AG09309 (cell line): ENCODE measurements at regions not wholly inside any gene's neighbourhood (a gene's known extent, or its start where the extent isn't known, plus 50 kb on each side); places are given as distances from the start of the nearest gene placed in this dataset.

ENCODE experiments used
- DNase-seq: peaks from one replicate; pipeline ENCODE4 v3.0.0-alpha.2; 2010; ENCODE audit warnings: low read depth
- H3K4me3 ChIP-seq: 2 replicates; pipeline ENCODE4 v1.5.1; 2011; ENCODE audit warnings: mild to moderate bottlenecking, low read depth, low read length, moderate library complexity; ENCODE audit not compliant: control insufficient read depth
- CTCF ChIP-seq: IDR thresholded peaks from 2 replicates; pipeline ENCODE4 v1.5.1; 2011; ENCODE audit warnings: mild to moderate bottlenecking, low read depth, low read length, inconsistent platforms; ENCODE audit not compliant: insufficient read depth, control insufficient read depth; ENCODE audit errors: missing control alignments

DNA sequence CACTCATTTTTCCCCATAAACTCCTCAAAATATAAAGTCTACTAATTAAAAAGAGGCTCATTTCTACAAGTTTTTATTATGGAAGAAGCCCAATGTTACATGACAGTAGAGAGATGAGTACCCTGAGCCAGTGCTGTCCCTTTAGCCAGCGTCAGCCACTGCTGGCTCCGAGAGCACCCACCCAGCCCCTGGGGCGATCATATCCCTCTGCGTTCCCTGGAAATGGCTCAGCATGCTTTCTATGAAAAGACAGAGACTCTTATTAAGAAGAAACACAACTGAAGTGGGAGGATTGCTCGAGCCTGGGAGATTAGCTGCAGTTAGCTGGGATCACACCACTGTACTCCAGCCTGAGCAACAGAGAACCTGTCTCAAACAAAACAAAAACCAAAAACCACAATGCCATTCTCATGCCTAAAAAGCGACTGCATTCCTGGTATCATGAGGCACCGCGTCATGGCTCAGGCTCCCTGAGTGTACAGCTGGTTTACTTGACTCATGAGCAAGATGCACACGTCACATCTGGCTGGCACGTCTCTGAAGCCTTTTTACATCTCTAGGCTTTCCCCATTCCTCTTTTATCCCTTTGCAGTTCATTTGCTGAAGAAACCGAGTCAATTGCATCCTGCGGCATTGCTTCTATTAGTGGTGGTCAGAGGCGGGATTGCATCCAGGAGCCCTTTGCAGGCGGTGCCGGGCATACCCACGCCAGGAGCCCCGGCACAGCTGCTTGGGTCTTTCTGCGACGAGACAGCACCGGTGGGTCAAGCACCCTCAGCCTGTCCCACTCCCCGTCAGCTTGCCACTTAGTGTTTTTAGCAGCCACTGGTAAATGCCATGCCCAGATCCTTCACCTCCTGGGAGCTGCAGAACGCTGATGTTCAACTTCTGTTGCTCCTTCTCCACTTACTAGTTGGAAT is 119.9 kb downstream of the CTTN start:
- TF ChIP-seq CTCF: no peak
- H3K4me3 ChIP-seq: no peak overlapping the region
- DNase-seq: peak; percentile 52

DNA sequence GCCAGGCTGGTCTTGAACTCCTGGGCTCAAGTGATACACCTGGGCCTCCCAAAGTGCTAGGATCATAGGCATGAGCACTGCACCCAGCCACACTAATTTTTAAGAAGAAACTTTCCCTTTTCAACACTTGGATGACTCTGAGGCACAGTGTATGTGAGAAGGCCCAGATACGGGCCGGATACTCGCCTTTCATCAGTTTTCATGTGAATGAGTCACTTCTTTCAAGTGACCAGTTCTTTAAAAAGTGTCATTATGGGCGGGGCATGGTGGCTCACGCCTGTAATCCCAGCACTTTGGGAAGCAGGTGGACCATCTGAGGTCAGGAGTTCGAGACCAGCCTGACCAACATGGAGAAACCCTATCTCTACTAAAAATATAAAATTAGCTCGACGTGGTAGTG is 120.8 kb downstream of the CTTN start:
- TF ChIP-seq CTCF: no peak
- no peak overlapping the region for H3K4me3 ChIP-seq
- no peak for DNase-seq

DNA sequence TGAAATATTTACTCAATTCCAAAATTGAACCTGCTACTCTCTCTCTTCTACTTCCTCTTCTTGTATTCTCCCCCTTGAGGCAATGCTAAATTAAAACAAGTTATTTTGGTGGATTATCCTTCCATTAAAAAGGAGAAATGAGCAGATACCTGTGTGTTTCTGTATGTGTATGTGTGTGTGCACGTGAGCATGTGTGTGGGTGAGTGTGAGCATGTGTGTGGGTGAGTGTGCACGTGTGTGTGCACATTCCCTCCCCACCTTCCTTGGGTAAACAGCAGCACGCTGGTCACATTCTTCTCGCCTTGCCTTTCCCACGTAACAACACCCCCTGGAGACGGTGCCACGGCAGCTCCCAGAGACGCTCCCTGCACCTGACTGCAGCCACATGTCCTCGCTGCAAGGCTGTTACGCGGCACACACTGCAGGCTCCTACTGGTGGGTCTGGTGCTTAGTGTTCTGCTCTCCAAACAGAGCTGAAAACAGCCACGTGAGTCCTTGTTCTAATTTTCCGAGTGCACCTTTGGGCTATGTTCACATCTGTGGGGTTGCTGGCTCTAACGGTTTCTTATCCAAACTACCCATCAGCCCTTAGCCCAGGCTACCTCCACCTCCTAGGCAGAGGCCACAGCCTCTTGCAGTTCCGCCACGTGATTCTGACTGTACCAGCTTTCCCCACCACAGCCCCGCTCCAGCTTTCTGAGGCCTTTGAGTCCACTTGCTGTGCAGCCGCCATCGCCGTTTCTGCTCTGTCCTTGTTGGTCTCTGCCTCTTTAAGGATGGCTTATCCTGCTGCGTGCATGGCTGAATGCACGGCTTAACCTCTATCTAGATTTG is 123.4 kb downstream of the CTTN start:
- DNase-seq: no peak
- H3K4me3 ChIP-seq: no peak overlapping the region
- no peak for TF ChIP-seq CTCF

GRCh38 chr11:70522309-70522592 is 123.9 kb downstream of the CTTN start:
- no peak for DNase-seq
- TF ChIP-seq CTCF: no peak
- H3K4me3 ChIP-seq: no peak overlapping the region

DNA sequence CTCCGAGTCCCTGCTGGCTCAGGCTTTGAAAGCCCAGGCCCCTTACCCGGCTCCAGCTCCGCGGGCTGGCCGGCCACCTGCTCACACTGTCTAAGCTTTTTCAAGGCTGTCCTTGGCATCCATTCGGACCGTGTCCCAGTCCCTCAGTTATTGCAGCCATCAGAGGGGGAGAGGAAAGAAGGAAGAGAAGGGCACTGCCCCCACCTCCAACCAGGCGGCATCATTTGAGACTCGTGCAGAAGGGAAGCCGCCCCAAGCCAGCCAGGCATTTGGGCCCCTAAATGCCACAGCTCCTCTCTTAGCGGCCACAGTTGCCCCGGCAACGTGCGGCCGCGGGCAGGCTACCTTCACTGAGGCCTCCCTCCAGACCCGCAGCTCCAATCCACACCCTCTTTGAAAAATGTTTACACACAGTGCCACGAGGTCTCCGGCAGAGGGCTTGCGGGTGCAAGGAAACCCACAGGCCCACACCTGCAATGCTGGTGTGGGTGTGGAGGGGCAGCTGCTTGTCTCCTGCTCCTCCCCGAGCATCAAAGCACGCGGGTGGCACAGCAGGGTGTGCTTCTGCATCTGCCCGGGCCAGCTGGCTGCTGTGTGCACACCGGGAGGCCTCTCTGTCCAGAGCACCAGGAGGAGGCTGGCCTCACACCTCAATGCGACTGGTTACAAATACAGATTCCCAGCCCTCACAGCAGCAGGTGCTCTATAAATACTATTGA is 124.4 kb downstream of the CTTN start:
- no peak for DNase-seq
- no peak for TF ChIP-seq CTCF
- H3K4me3 ChIP-seq: no peak overlapping the region

GRCh38 chr11:70523384-70524095 is 125.2 kb downstream of the CTTN start:
- DNase-seq: no peak
- TF ChIP-seq CTCF: no peak
- H3K4me3 ChIP-seq: no peak overlapping the region
